ENCODE measurements at regions not wholly inside any gene's neighbourhood (a gene's known extent, or its start where the extent isn't known, plus 50 kb on each side); places are given as distances from the start of the nearest gene placed in this dataset.

- Histone ChIP-seq H3K79me2 (ENCODE audit: low read length) (no peaks in the 10 kb centered on the region), H3K4me3 (ENCODE audit: low read length) (no peak overlapping the region), H3K4me2 (ENCODE audit: low read length) (no peak overlapping the region), H3K27me3 (ENCODE audit: low read depth, low read length) (no peaks in the 10 kb centered on the region), H3K36me3 (replicated peaks; ENCODE audit: low read depth, low read length) (no peaks in the 10 kb centered on the region), H3K9me3 (ENCODE audit: insufficient read depth, low read length) (no peaks in the 10 kb centered on the region), H3K9ac (ENCODE audit: low read length) (no peak overlapping the region), H3K27ac (ENCODE audit: low read length) (no peak overlapping the region), H4K20me1 (ENCODE audit: insufficient read depth, low read length) (no peaks in the 10 kb centered on the region), H2AFZ (ENCODE audit: low read depth, low read length) (no peak overlapping the region), H3K4me1 (ENCODE audit: low read length) (no peaks in the 10 kb centered on the region)
- TF ChIP-seq EZH2phosphoT487 (IDR thresholded peaks at IDR 0.05; ENCODE audit: low read depth) = no peak
- TF ChIP-seq CTCF (IDR thresholded peaks at IDR 0.05; ENCODE audit: low read depth, low read length) = no peak
Observed at GRCh38 chr2:117502121-117502520, 312.4 kb upstream of the DDX18 start.

GRCh38 chr2:117512307-117512706, 302.2 kb upstream of the DDX18 start:
- H3K27ac ChIP-seq (ENCODE audit: low read length) = no peak overlapping the region
- no peaks in the 10 kb centered on the region for H3K79me2 ChIP-seq (ENCODE audit: low read length)

GRCh38 chr2:117514371-117514770, 300.1 kb upstream of the DDX18 start:
- Histone ChIP-seq H3K9me3 (ENCODE audit: insufficient read depth, low read length) (no peaks in the 10 kb centered on the region), H3K27ac (ENCODE audit: low read length) (no peak overlapping the region), H3K79me2 (ENCODE audit: low read length) (no peaks in the 10 kb centered on the region), H3K27me3 (ENCODE audit: low read depth, low read length) (no peaks in the 10 kb centered on the region), H3K36me3 (replicated peaks; ENCODE audit: low read depth, low read length) (no peaks in the 10 kb centered on the region), H2AFZ (ENCODE audit: low read depth, low read length) (no peak overlapping the region), H3K4me2 (ENCODE audit: low read length) (no peak overlapping the region), H3K4me1 (ENCODE audit: low read length) (peaks cover 4% of the 10 kb centered on the region; the same call in 1 of the 2 replicates), H3K9ac (ENCODE audit: low read length) (no peak overlapping the region), H4K20me1 (ENCODE audit: insufficient read depth, low read length) (no peaks in the 10 kb centered on the region), H3K4me3 (ENCODE audit: low read length) (no peak overlapping the region)
- TF ChIP-seq EZH2phosphoT487 (IDR thresholded peaks at IDR 0.05; ENCODE audit: low read depth) (no peak), CTCF (IDR thresholded peaks at IDR 0.05; ENCODE audit: low read depth, low read length) (no peak)

More at GRCh38 chr2:117512307-117512706, 302.2 kb upstream of the DDX18 start:
- Histone ChIP-seq H2AFZ (ENCODE audit: low read depth, low read length) (no peak overlapping the region), H3K9me3 (ENCODE audit: insufficient read depth, low read length) (no peaks in the 10 kb centered on the region), H3K4me2 (ENCODE audit: low read length) (no peak overlapping the region), H4K20me1 (ENCODE audit: insufficient read depth, low read length) (no peaks in the 10 kb centered on the region), H3K4me1 (ENCODE audit: low read length) (peaks cover 4% of the 10 kb centered on the region; the same call in 1 of the 2 replicates), H3K36me3 (replicated peaks; ENCODE audit: low read depth, low read length) (no peaks in the 10 kb centered on the region), H3K4me3 (ENCODE audit: low read length) (no peak overlapping the region), H3K27me3 (ENCODE audit: low read depth, low read length) (no peaks in the 10 kb centered on the region), H3K9ac (ENCODE audit: low read length) (no peak overlapping the region)
- TF ChIP-seq CTCF (IDR thresholded peaks at IDR 0.05; ENCODE audit: low read depth, low read length) = no peak
- no peak for TF ChIP-seq EZH2phosphoT487 (IDR thresholded peaks at IDR 0.05; ENCODE audit: low read depth)

GRCh38 chr2:117519238-117519637, 295.3 kb upstream of the DDX18 start:
- Histone ChIP-seq H3K27ac (ENCODE audit: low read length) (no peak overlapping the region), H3K4me3 (ENCODE audit: low read length) (no peak overlapping the region), H3K27me3 (ENCODE audit: low read depth, low read length) (no peaks in the 10 kb centered on the region), H4K20me1 (ENCODE audit: insufficient read depth, low read length) (no peaks in the 10 kb centered on the region), H3K4me2 (ENCODE audit: low read length) (no peak overlapping the region), H3K4me1 (ENCODE audit: low read length) (peaks cover 4% of the 10 kb centered on the region; the same call in 1 of the 2 replicates), H2AFZ (ENCODE audit: low read depth, low read length) (no peak overlapping the region), H3K9me3 (ENCODE audit: insufficient read depth, low read length) (no peaks in the 10 kb centered on the region), H3K9ac (ENCODE audit: low read length) (no peak overlapping the region), H3K36me3 (replicated peaks; ENCODE audit: low read depth, low read length) (no peaks in the 10 kb centered on the region), H3K79me2 (ENCODE audit: low read length) (no peaks in the 10 kb centered on the region)
- TF ChIP-seq EZH2phosphoT487 (IDR thresholded peaks at IDR 0.05; ENCODE audit: low read depth) (no peak), CTCF (IDR thresholded peaks at IDR 0.05; ENCODE audit: low read depth, low read length) (no peak)

Measured in OCI-LY3 (cell line).